ENCODE measurements at regions not wholly inside any gene's neighbourhood (a gene's known extent, or its start where the extent isn't known, plus 50 kb on each side); places are given as distances from the start of the nearest gene placed in this dataset.

- 60 to 91% (median 81%) methylated on average over 4 of the region's 4 CpGs for WGBS, 3 donors
- Histone ChIP-seq H3K4me3 (ENCODE audit: low read depth in 1 of 3, low read length in 3 of 3) (no peak overlapping the region), H3K36me3 (ENCODE audit: control insufficient read depth in 3 of 3, insufficient read depth in 2 of 3, low read depth in 1 of 3, low read length in 3 of 3) (no peaks in the 10 kb centered on the region), H3K27ac (ENCODE audit: low read depth in 1 of 3, low read length in 2 of 3) (no peak overlapping the region), H3K9me3 (ENCODE audit: control insufficient read depth in 2 of 2, insufficient read depth in 1 of 2, low read depth in 1 of 2, low read length in 1 of 2) (peaks cover 0 to 12% of the 10 kb centered on the region in 2 donors), H3K4me1 (ENCODE audit: control insufficient read depth in 3 of 3, insufficient read depth in 2 of 3, low read depth in 1 of 3, low read length in 2 of 3) (no peaks in the 10 kb centered on the region), H3K27me3 (ENCODE audit: control insufficient read depth in 3 of 3, insufficient read depth in 3 of 3, low read length in 3 of 3) (no peaks in the 10 kb centered on the region)
- FAIRE-seq (no peak), DNase-seq (no peak)
Observed at GRCh38 chrX:40496728-40497127, 84.0 kb upstream of the ATP6AP2 start.

GRCh38 chrX:40495659-40496058 is 85.1 kb upstream of the ATP6AP2 start:
- H3K36me3 ChIP-seq (ENCODE audit: control insufficient read depth in 3 of 3, insufficient read depth in 2 of 3, low read depth in 1 of 3, low read length in 3 of 3), result no peaks in the 10 kb centered on the region
- DNase-seq, result no peak
- H3K4me3 ChIP-seq (ENCODE audit: low read depth in 1 of 3, low read length in 3 of 3), result no peak overlapping the region
- H3K9me3 ChIP-seq (ENCODE audit: control insufficient read depth in 2 of 2, insufficient read depth in 1 of 2, low read depth in 1 of 2, low read length in 1 of 2), result peaks cover 0 to 12% of the 10 kb centered on the region in 2 donors
- no peaks in the 10 kb centered on the region for H3K27me3 ChIP-seq (ENCODE audit: control insufficient read depth in 3 of 3, insufficient read depth in 3 of 3, low read length in 3 of 3)
- FAIRE-seq, result no peak
- 0 to 86% (median 22%) methylated on average over 1 of the region's 1 CpG for WGBS, 3 donors
- H3K27ac ChIP-seq (ENCODE audit: low read depth in 1 of 3, low read length in 2 of 3), result no peak overlapping the region
- no peaks in the 10 kb centered on the region for H3K4me1 ChIP-seq (ENCODE audit: control insufficient read depth in 3 of 3, insufficient read depth in 2 of 3, low read depth in 1 of 3, low read length in 2 of 3)

GRCh38 chrX:40494005-40494404 is 86.8 kb upstream of the ATP6AP2 start:
- Histone ChIP-seq H3K27me3 (ENCODE audit: control insufficient read depth in 3 of 3, insufficient read depth in 3 of 3, low read length in 3 of 3) (no peaks in the 10 kb centered on the region), H3K4me1 (ENCODE audit: control insufficient read depth in 3 of 3, insufficient read depth in 2 of 3, low read depth in 1 of 3, low read length in 2 of 3) (no peaks in the 10 kb centered on the region), H3K27ac (ENCODE audit: low read depth in 1 of 3, low read length in 2 of 3) (no peak overlapping the region), H3K9me3 (ENCODE audit: control insufficient read depth in 2 of 2, insufficient read depth in 1 of 2, low read depth in 1 of 2, low read length in 1 of 2) (peaks cover 0 to 12% of the 10 kb centered on the region in 2 donors), H3K36me3 (ENCODE audit: control insufficient read depth in 3 of 3, insufficient read depth in 2 of 3, low read depth in 1 of 3, low read length in 3 of 3) (no peaks in the 10 kb centered on the region), H3K4me3 (ENCODE audit: low read depth in 1 of 3, low read length in 3 of 3) (no peak overlapping the region)
- FAIRE-seq (no peak), DNase-seq (no peak)
- 70 to 80% (median 73%) methylated on average over 2 of the region's 2 CpGs for WGBS, 3 donors

DNA sequence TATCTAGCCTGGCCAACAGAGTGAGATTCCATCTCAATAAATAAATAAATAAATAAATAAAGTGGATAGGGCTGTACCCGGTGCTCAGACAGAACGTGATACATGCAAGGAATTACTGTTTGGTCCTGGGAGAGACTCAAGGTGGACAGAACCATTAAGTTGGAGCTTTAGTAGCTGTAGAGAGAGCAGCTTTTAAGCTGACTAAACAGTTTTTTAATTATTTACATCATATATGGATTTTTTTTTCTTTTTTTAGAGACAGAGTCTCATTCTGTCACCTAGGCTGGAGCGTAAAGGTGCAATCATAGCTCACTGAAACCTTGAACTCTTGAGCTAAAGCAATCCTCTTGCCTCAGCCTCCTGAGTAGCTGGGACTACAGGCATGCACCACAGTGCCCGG is 92.5 kb upstream of the ATP6AP2 start:
- Histone ChIP-seq H3K27ac (ENCODE audit: low read depth in 1 of 3, low read length in 2 of 3) (no peak overlapping the region), H3K36me3 (ENCODE audit: control insufficient read depth in 3 of 3, insufficient read depth in 2 of 3, low read depth in 1 of 3, low read length in 3 of 3) (no peaks in the 10 kb centered on the region), H3K4me1 (ENCODE audit: control insufficient read depth in 3 of 3, insufficient read depth in 2 of 3, low read depth in 1 of 3, low read length in 2 of 3) (peaks cover 0 to 8% (median 0%) of the 10 kb centered on the region in 3 donors), H3K9me3 (ENCODE audit: control insufficient read depth in 2 of 2, insufficient read depth in 1 of 2, low read depth in 1 of 2, low read length in 1 of 2) (no peaks in the 10 kb centered on the region), H3K27me3 (ENCODE audit: control insufficient read depth in 3 of 3, insufficient read depth in 3 of 3, low read length in 3 of 3) (no peaks in the 10 kb centered on the region), H3K4me3 (ENCODE audit: low read depth in 1 of 3, low read length in 3 of 3) (no peak overlapping the region)
- FAIRE-seq, result no peak
- DNase-seq, result no peak
- WGBS, 3 donors, result 90 to 93% (median 91%) methylated on average over 4 of the region's 4 CpGs

DNA sequence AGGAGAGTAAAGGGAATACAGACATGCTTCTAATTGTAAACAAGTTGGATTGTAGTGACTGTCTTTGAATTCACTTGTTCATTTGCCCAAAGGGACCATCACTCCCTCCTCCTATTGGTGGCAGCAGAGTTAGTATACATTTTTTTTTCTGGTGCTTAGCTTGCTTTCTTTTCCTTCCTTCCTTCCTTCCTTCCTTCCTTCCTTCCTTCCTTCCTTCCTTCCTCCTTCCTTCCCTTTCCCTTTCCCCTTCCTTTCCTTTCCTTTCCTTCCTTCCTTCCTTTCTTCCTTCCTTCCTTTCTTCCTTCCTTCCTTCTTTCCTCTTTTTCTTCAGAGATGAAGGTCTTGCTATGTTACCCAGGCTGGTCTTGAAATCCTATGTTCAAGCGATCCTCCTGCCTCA is 94.8 kb upstream of the ATP6AP2 start:
- 83 to 100% (median 92%) methylated on average over 1 of the region's 1 CpG for WGBS, 3 donors

GRCh38 chrX:40485102-40485826 is 95.5 kb upstream of the ATP6AP2 start:
- Histone ChIP-seq H3K27me3 (ENCODE audit: control insufficient read depth in 3 of 3, insufficient read depth in 3 of 3, low read length in 3 of 3) (peaks cover 0 to 3% (median 0%) of the 10 kb centered on the region in 3 donors), H3K36me3 (ENCODE audit: control insufficient read depth in 3 of 3, insufficient read depth in 2 of 3, low read depth in 1 of 3, low read length in 3 of 3) (no peaks in the 10 kb centered on the region), H3K4me1 (ENCODE audit: control insufficient read depth in 3 of 3, insufficient read depth in 2 of 3, low read depth in 1 of 3, low read length in 2 of 3) (peaks cover 0 to 8% (median 0%) of the 10 kb centered on the region in 3 donors), H3K9me3 (ENCODE audit: control insufficient read depth in 2 of 2, insufficient read depth in 1 of 2, low read depth in 1 of 2, low read length in 1 of 2) (no peaks in the 10 kb centered on the region), H3K4me3 (ENCODE audit: low read depth in 1 of 3, low read length in 3 of 3) (no peak overlapping the region), H3K27ac (ENCODE audit: low read depth in 1 of 3, low read length in 2 of 3) (peak overlapping the region in 1 of 3 donors; percentile 55)
- no peak for DNase-seq
- WGBS, 3 donors, result 73 to 75% (median 74%) methylated on average over 6 of the region's 6 CpGs
- no peak for FAIRE-seq

More for the DNA sequence above, 94.8 kb upstream of the ATP6AP2 start:
- Histone ChIP-seq H3K4me3 (ENCODE audit: low read depth in 1 of 3, low read length in 3 of 3) (no peak overlapping the region), H3K36me3 (ENCODE audit: control insufficient read depth in 3 of 3, insufficient read depth in 2 of 3, low read depth in 1 of 3, low read length in 3 of 3) (no peaks in the 10 kb centered on the region), H3K4me1 (ENCODE audit: control insufficient read depth in 3 of 3, insufficient read depth in 2 of 3, low read depth in 1 of 3, low read length in 2 of 3) (peaks cover 0 to 8% (median 0%) of the 10 kb centered on the region in 3 donors), H3K27ac (ENCODE audit: low read depth in 1 of 3, low read length in 2 of 3) (no peak overlapping the region), H3K27me3 (ENCODE audit: control insufficient read depth in 3 of 3, insufficient read depth in 3 of 3, low read length in 3 of 3) (peaks cover 0 to 3% (median 0%) of the 10 kb centered on the region in 3 donors), H3K9me3 (ENCODE audit: control insufficient read depth in 2 of 2, insufficient read depth in 1 of 2, low read depth in 1 of 2, low read length in 1 of 2) (no peaks in the 10 kb centered on the region)
- no peak for DNase-seq
- FAIRE-seq, result no peak

- 73 to 76% (median 75%) methylated on average over 8 of the region's 8 CpGs for WGBS, 3 donors
- Histone ChIP-seq H3K27me3 (ENCODE audit: control insufficient read depth in 3 of 3, insufficient read depth in 3 of 3, low read length in 3 of 3) (peaks cover 0 to 3% (median 0%) of the 10 kb centered on the region in 3 donors), H3K27ac (ENCODE audit: low read depth in 1 of 3, low read length in 2 of 3) (peak overlapping the region in 1 of 3 donors; percentile 55), H3K4me3 (ENCODE audit: low read depth in 1 of 3, low read length in 3 of 3) (no peak overlapping the region), H3K36me3 (ENCODE audit: control insufficient read depth in 3 of 3, insufficient read depth in 2 of 3, low read depth in 1 of 3, low read length in 3 of 3) (no peaks in the 10 kb centered on the region), H3K9me3 (ENCODE audit: control insufficient read depth in 2 of 2, insufficient read depth in 1 of 2, low read depth in 1 of 2, low read length in 1 of 2) (peaks cover 0 to 3% of the 10 kb centered on the region in 2 donors), H3K4me1 (ENCODE audit: control insufficient read depth in 3 of 3, insufficient read depth in 2 of 3, low read depth in 1 of 3, low read length in 2 of 3) (peaks cover 0 to 8% (median 0%) of the 10 kb centered on the region in 3 donors)
- DNase-seq (peak in 1 of 2 donors; percentile 57), FAIRE-seq (no peak)
Observed at GRCh38 chrX:40484408-40485091, 96.2 kb upstream of the ATP6AP2 start.

GRCh38 chrX:40483502-40483901 is 97.3 kb upstream of the ATP6AP2 start:
- FAIRE-seq, result no peak
- 70 to 90% (median 80%) methylated on average over 2 of the region's 2 CpGs for WGBS, 3 donors
- Histone ChIP-seq H3K4me1 (ENCODE audit: control insufficient read depth in 3 of 3, insufficient read depth in 2 of 3, low read depth in 1 of 3, low read length in 2 of 3) (peaks cover 0 to 8% (median 0%) of the 10 kb centered on the region in 3 donors), H3K36me3 (ENCODE audit: control insufficient read depth in 3 of 3, insufficient read depth in 2 of 3, low read depth in 1 of 3, low read length in 3 of 3) (no peaks in the 10 kb centered on the region), H3K27me3 (ENCODE audit: control insufficient read depth in 3 of 3, insufficient read depth in 3 of 3, low read length in 3 of 3) (peaks cover 0 to 3% (median 0%) of the 10 kb centered on the region in 3 donors), H3K9me3 (ENCODE audit: control insufficient read depth in 2 of 2, insufficient read depth in 1 of 2, low read depth in 1 of 2, low read length in 1 of 2) (peaks cover 0 to 3% of the 10 kb centered on the region in 2 donors), H3K27ac (ENCODE audit: low read depth in 1 of 3, low read length in 2 of 3) (no peak overlapping the region), H3K4me3 (ENCODE audit: low read depth in 1 of 3, low read length in 3 of 3) (no peak overlapping the region)
- no peak for DNase-seq
